ENCODE measurements at regions not wholly inside any gene's neighbourhood (a gene's known extent, or its start where the extent isn't known, plus 50 kb on each side); places are given as distances from the start of the nearest gene placed in this dataset.
"Not testable (repeated sequence)": the region's sequence is repeated elsewhere in the genome, so short reads cannot be mapped to it uniquely, and the experiment has no call there.

GRCh38 chr9:26673261-26673660, 219.3 kb downstream of the CAAP1 start:
- DNase-seq (ENCODE audit: low spot score in 2 of 2) (no peak), FAIRE-seq (no peak)

GRCh38 chr9:26669701-26670670, 222.6 kb downstream of the CAAP1 start:
- no peak for DNase-seq (ENCODE audit: low spot score in 2 of 2)
- FAIRE-seq: no peak

- FAIRE-seq: no peak
Observed at GRCh38 chr9:26667882-26668281, 224.7 kb downstream of the CAAP1 start.

GRCh38 chr9:26665666-26666065, 226.9 kb downstream of the CAAP1 start:
- FAIRE-seq (no peak), DNase-seq (ENCODE audit: low spot score in 2 of 2) (no peak)

More at GRCh38 chr9:26667882-26668281, 224.7 kb downstream of the CAAP1 start:
- no peak for DNase-seq (ENCODE audit: low spot score in 2 of 2)

- not testable (repeated sequence) for FAIRE-seq; DNase-seq (ENCODE audit: low spot score in 2 of 2)
Observed at GRCh38 chr9:26664087-26664773, 228.4 kb downstream of the CAAP1 start.

GRCh38 chr9:26662476-26662875, 230.1 kb downstream of the CAAP1 start:
- no peak for FAIRE-seq
- no peak for DNase-seq (ENCODE audit: low spot score in 2 of 2)

- no peak for FAIRE-seq
- no peak for DNase-seq (ENCODE audit: low spot score in 2 of 2)
Observed at GRCh38 chr9:26658476-26658875, 234.1 kb downstream of the CAAP1 start.

GRCh38 chr9:26657958-26658357, 234.6 kb downstream of the CAAP1 start:
- DNase-seq (ENCODE audit: low spot score in 2 of 2) (no peak), FAIRE-seq (no peak)

GRCh38 chr9:26656003-26656870, 236.4 kb downstream of the CAAP1 start:
- no peak for FAIRE-seq
- peak in 1 of 2 donors; percentile 44 for DNase-seq (ENCODE audit: low spot score in 2 of 2)

- no peak for FAIRE-seq
Observed at GRCh38 chr9:26655166-26655565, 237.4 kb downstream of the CAAP1 start.

GRCh38 chr9:26650325-26650724, 242.3 kb downstream of the CAAP1 start:
- DNase-seq (ENCODE audit: low spot score in 2 of 2): no peak
- FAIRE-seq: no peak

More at GRCh38 chr9:26655166-26655565, 237.4 kb downstream of the CAAP1 start:
- no peak for DNase-seq (ENCODE audit: low spot score in 2 of 2)

- DNase-seq (ENCODE audit: low spot score in 2 of 2): no peak
- FAIRE-seq: no peak
Observed at GRCh38 chr9:26643826-26644225, 248.8 kb downstream of the CAAP1 start.

GRCh38 chr9:26639761-26640160, 252.8 kb downstream of the CAAP1 start:
- no peak for FAIRE-seq
- no peak for DNase-seq (ENCODE audit: low spot score in 2 of 2)

GRCh38 chr9:26637101-26637500, 255.5 kb downstream of the CAAP1 start:
- no peak for DNase-seq (ENCODE audit: low spot score in 2 of 2)

GRCh38 chr9:26613851-26614350, 278.7 kb downstream of the CAAP1 start:
- not testable (repeated sequence) for FAIRE-seq; DNase-seq (ENCODE audit: low spot score in 2 of 2)

More at GRCh38 chr9:26637101-26637500, 255.5 kb downstream of the CAAP1 start:
- no peak for FAIRE-seq

GRCh38 chr9:26612211-26612610, 280.4 kb downstream of the CAAP1 start:
- FAIRE-seq: no peak
- no peak for DNase-seq (ENCODE audit: low spot score in 2 of 2)

- FAIRE-seq: no peak
- no peak for DNase-seq (ENCODE audit: low spot score in 2 of 2)
Observed at GRCh38 chr9:26606756-26607155, 285.8 kb downstream of the CAAP1 start.

GRCh38 chr9:26605367-26605766, 287.2 kb downstream of the CAAP1 start:
- DNase-seq (ENCODE audit: low spot score in 2 of 2) (no peak), FAIRE-seq (no peak)

- no peak for DNase-seq (ENCODE audit: low spot score in 2 of 2)
- no peak for FAIRE-seq
Observed at GRCh38 chr9:26604076-26604662, 288.4 kb downstream of the CAAP1 start.

GRCh38 chr9:26603617-26604016, 289.0 kb downstream of the CAAP1 start:
- no peak for FAIRE-seq
- no peak for DNase-seq (ENCODE audit: low spot score in 2 of 2)

Data from frontal cortex (tissue), 3 donors.